HepG2 (cell line): ENCODE measurements at regions not wholly inside any gene's neighbourhood (a gene's known extent, or its start where the extent isn't known, plus 50 kb on each side); places are given as distances from the start of the nearest gene placed in this dataset.
"Not testable (repeated sequence)": the region's sequence is repeated elsewhere in the genome, so short reads cannot be mapped to it uniquely, and the experiment has no call there.

Experiments used
- ATAC-seq: fragments of 200-7000 bp; cut with Tn5 transposase; 3 replicates; pipeline ENCODE4 v1.9.1; 2020; ENCODE audit warnings: mild to moderate bottlenecking, moderate library complexity
- BruUV-seq: library from RNA; stranded (reverse); fragments of 400-500 nt; replicated peaks from 2 replicates; lab custom pipeline; 2021; lab: Mats Ljungman, UMichigan
- CTCF ChIA-PET: fragments of 300-600 bp; formaldehyde crosslinking; extraction: SDS; loops from one replicate; lab custom pipeline; 2021; ENCODE audit warnings: low total read pairs, inconsistent platforms, low intra/inter-chr PET ratio; lab: Yijun Ruan, JAX
- POLR2A ChIA-PET: fragments of 350-600 bp; sonication (Branson Sonifier 250); formaldehyde crosslinking; loops from one replicate; lab custom pipeline; 2020; ENCODE audit warnings: antibody characterized with exemption, inconsistent platforms; lab: Yijun Ruan, JAX
- DNase-seq: peaks from one replicate; pipeline ENCODE4 v3.0.0-alpha.2; 2015; ENCODE audit warnings: low spot score
- FAIRE-seq: peaks from 3 replicates; lab custom pipeline; 2011; peaks lifted over from hg19 to GRCh38; lab: Jason Lieb, UNC
- H2AFZ ChIP-seq: one replicate; pipeline ENCODE4 v1.6.1; 2011; ENCODE audit warnings: low read length, inconsistent platforms
- H3K27ac ChIP-seq: fragments of 300-600 bp; 3 replicates; pipeline ENCODE4 v1.8.0; 2011; ENCODE audit warnings: mixed run types, mild to moderate bottlenecking, mixed read lengths, low read length, inconsistent platforms; ENCODE audit not compliant: insufficient read depth; ENCODE audit errors: extremely low read length
- H3K27me3 ChIP-seq, 2 experiments: fragments of 200-600 bp in 1 of 2; 2 replicates in 1 of 2; 3 replicates in 1 of 2; pipeline versions ENCODE4 v1.6.0 to v1.8.0; 2011; ENCODE audit warnings: low read length in 2 of 2, mild to moderate bottlenecking in 2 of 2, moderate library complexity in 2 of 2, inconsistent platforms in 1 of 2; ENCODE audit not compliant: insufficient read depth in 2 of 2, control insufficient read depth in 1 of 2
- H3K36me3 ChIP-seq, 2 experiments: fragments of 200-600 bp in 1 of 2; replicated peaks in 1 of 2; 2 replicates in 1 of 2; 3 replicates in 1 of 2; pipeline versions ENCODE4 v1.5.1 to v1.8.0; 2011; ENCODE audit warnings: low read length in 2 of 2, inconsistent platforms in 1 of 2; ENCODE audit not compliant: insufficient read depth in 2 of 2, control insufficient read depth in 1 of 2
- H3K4me1 ChIP-seq: 2 replicates; pipeline ENCODE4 v1.5.1; 2012; ENCODE audit warnings: low read length, inconsistent platforms; ENCODE audit not compliant: insufficient read depth
- H3K4me2 ChIP-seq: 2 replicates; pipeline ENCODE4 v1.6.0; 2011; ENCODE audit warnings: low read depth, low read length, inconsistent platforms
- H3K4me3 ChIP-seq, 3 experiments: fragments of 200-600 bp in 1 of 3; sonication (generic), shearing (Covaris generic) in 1 of 3; replicated peaks in 1 of 3; 2 replicates each; pipeline ENCODE4 v1.5.1; 2011 to 2016; ENCODE audit warnings: low read length in 3 of 3, inconsistent platforms in 2 of 3, low read depth in 2 of 3, mild to moderate bottlenecking in 2 of 3, control low read depth in 1 of 3, mixed read lengths in 1 of 3; ENCODE audit not compliant: insufficient read depth in 1 of 3
- H3K79me2 ChIP-seq: one replicate; pipeline ENCODE4 v1.6.1; 2011; ENCODE audit warnings: low read length, inconsistent platforms; ENCODE audit not compliant: insufficient read depth
- H3K9ac ChIP-seq: 2 replicates; pipeline ENCODE4 v1.6.0; 2011; ENCODE audit warnings: mild to moderate bottlenecking, low read depth, low read length, inconsistent platforms; ENCODE audit not compliant: insufficient read depth
- H3K9me3 ChIP-seq: 2 replicates; pipeline ENCODE4 v1.5.1; 2012; ENCODE audit warnings: mild to moderate bottlenecking, low read length
- H4K20me1 ChIP-seq: 2 replicates; pipeline ENCODE4 v1.6.0; 2011; ENCODE audit warnings: inconsistent platforms, mild to moderate bottlenecking, low read length, moderate library complexity; ENCODE audit not compliant: insufficient read depth
- HMGXB3 ChIP-seq: sonication (generic); formaldehyde crosslinking; IDR thresholded peaks from 2 replicates; pipeline ENCODE4 v1.4.0; 2020; ENCODE audit warnings: missing genetic modification reagents, borderline replicate concordance
- RORA ChIP-seq: sonication (generic); formaldehyde crosslinking; IDR thresholded peaks from 2 replicates; pipeline ENCODE4 v1.5.0; 2020; ENCODE audit warnings: mild to moderate bottlenecking, missing genetic modification reagents, moderate library complexity
- ZFP36 ChIP-seq: fragments of 150-350 bp; IDR thresholded peaks from 2 replicates; pipeline ENCODE4 v1.6.1; 2018; ENCODE audit warnings: borderline replicate concordance, low read length, low read depth; ENCODE audit not compliant: partially characterized antibody
- ZNF639 ChIP-seq: conservative IDR thresholded peaks from 2 replicates; pipeline ENCODE4 v1.6.1; 2018; ENCODE audit warnings: missing genetic modification reagents
- ZSCAN25 ChIP-seq: sonication (generic); formaldehyde crosslinking; IDR thresholded peaks from 2 replicates; pipeline ENCODE4 v1.8.0; 2022; ENCODE audit warnings: mild to moderate bottlenecking, missing genetic modification reagents
- ZSCAN5A ChIP-seq: sonication (generic); formaldehyde crosslinking; IDR thresholded peaks from 2 replicates; pipeline ENCODE4 v1.8.0; 2022; ENCODE audit warnings: mild to moderate bottlenecking, missing genetic modification reagents, borderline replicate concordance
- WGBS: methylation state at CpG from one replicate; pipeline ENCODE4 v1.1.6; 2017; ENCODE audit warnings: low lambda C conversion rate; 5-methylcytosine and 5-hydroxymethylcytosine counted together
- in situ Hi-C: cut with HindIII; loops from 2 replicates; pipeline ENCODE4 v1.10.0; 2017; ENCODE audit warnings: low pct_unique_long_range_greater_than_20kb; ENCODE audit not compliant: extremely low pct_ligation_motif_present
- intact Hi-C: fragments of 100-400 bp; cut with micrococcal nuclease; formaldehyde crosslinking; loops from one replicate; pipeline ENCODE4 v1.10.0; 2022; ENCODE audit not compliant: unreplicated experiment

GRCh38 chr1:98110674-98111073 lies 189.8 kb upstream of the DPYD start:
- ATAC-seq (no peak), FAIRE-seq (no peak), DNase-seq (no peak)
- Histone ChIP-seq H3K4me2 (no peak overlapping the region), H3K9me3 (peaks cover 20% of the 10 kb centered on the region), H3K27ac (no peak overlapping the region), H2AFZ (no peak overlapping the region), H4K20me1 (no peaks in the 10 kb centered on the region), H3K4me3 (no peak overlapping the region), H3K9ac (no peak overlapping the region), H3K27me3 (no peaks in the 10 kb centered on the region), H3K4me1 (no peaks in the 10 kb centered on the region), H3K79me2 (no peaks in the 10 kb centered on the region), H3K36me3 (no peaks in the 10 kb centered on the region)
- TF ChIP-seq ZSCAN5A (CRISPR knock-in tag) (no peak), RORA (CRISPR knock-in tag) (no peak), HMGXB3 (CRISPR knock-in tag) (no peak), ZNF639 (CRISPR knock-in tag) (no peak), ZFP36 (no peak), ZSCAN25 (no peak)
- in situ Hi-C loops (no loop called here), intact Hi-C loops (no loop called here)
- ChIA-PET POLR2A (no interaction called here), CTCF (no interaction called here)
- BruUV-seq: no TSS peak

DNA sequence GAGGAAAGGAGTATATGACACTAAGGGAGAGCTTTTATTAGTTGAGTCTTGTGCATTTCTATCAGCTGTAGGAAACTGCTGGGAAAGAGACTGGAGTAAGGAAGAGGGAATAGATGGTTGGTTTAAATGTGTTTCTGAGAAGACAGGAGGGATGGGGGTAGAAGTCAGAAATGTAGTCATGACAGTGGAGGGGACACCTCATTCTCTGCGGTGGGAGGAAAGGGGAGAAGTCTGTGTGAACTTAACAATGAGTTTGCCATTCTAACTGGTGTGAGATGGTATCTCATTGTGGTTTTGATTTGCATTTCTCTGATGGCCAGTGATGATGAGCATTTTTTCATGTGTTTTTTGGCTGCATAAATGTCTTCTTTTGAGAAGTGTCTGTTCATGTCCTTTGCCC lies 187.5 kb upstream of the DPYD start:
- H3K9me3 ChIP-seq: peaks cover 20% of the 10 kb centered on the region
- WGBS: 0% methylated on average over 1 of the region's 1 CpG
- BruUV-seq, H3K9ac ChIP-seq, in situ Hi-C loops, FAIRE-seq, H3K4me1 ChIP-seq, intact Hi-C loops, H3K4me3 ChIP-seq, H3K79me2 ChIP-seq, CTCF ChIA-PET, H3K27ac ChIP-seq, POLR2A ChIA-PET, H3K27me3 ChIP-seq, H3K4me2 ChIP-seq, H4K20me1 ChIP-seq, H3K36me3 ChIP-seq, H2AFZ ChIP-seq, ATAC-seq, DNase-seq: not testable (repeated sequence)
